ENCODE measurements at regions not wholly inside any gene's neighbourhood (a gene's known extent, or its start where the extent isn't known, plus 50 kb on each side); places are given as distances from the start of the nearest gene placed in this dataset.

DNA sequence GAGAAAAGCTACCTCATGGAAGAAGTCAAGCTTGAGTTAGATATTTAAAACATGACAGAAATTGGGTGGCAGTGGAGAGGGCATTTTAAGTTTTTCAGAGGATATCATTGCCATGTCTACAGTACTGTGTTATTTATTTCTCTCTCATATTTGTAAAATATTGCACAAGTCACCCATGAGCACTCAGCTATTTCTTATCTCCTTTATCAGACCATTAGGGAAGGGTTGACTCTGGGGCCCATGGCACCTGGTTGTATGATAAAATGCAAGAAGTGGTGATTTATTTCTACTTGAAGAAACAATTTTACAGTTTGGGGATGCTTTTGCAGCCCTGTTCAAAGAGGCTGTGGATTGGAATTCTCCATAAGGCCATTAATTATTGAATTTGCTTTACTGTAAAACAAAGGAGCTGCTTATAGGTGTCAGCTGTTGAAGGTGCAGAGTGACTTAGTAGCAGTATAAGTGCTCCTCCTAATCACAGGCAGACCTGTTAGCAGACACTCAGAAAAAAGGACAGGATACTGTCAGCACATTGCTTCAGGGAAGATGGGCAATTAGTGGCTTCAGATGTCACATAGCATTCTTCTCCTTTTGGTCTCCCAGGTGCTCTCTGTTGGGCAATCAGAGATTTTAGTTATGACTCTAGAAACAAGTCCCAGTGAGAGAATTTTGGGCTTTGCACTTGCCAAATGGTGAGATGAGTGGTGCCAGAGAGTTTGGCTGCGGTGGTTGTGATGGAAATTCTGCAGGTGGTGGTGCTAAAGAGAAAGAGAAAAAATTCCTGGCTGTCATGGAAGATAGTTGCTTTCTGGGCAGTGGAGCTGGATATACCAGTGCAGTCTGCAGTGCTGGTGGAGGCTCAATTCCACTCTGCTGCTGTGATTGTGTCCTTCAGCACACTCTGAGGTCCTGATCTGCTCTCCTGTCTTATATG lies 129.7 kb upstream of the ROPN1 start:
- Histone ChIP-seq H3K9ac (ENCODE audit: low read length) (no peak overlapping the region), H3K27me3 (ENCODE audit: control insufficient read depth, insufficient read depth, low read length) (no peaks in the 10 kb centered on the region), H3K4me3 (ENCODE audit: low read length) (no peak overlapping the region)

DNA sequence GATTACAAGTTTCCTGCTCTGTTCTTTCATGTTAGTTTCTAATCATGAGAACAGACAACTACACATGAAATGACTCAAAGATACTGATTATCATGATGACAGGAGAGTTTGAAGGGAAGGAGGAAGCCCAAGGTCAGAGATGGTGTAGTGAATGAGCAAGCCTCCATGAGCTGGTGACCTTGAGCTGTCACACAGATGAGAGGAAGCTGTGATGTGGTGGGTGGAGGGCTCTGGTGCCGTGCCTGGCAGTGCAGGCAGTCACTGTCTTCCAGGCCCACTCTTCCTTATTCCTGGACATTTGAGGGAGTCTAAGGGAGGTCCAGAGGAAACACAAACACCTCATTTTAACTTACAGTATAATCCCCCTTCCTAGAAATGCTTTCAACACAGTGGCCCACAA lies 133.4 kb upstream of the ROPN1 start:
- H3K4me1 ChIP-seq (ENCODE audit: control insufficient read depth, insufficient read depth, low read length): no peaks in the 10 kb centered on the region
- H3K9me3 ChIP-seq (ENCODE audit: control insufficient read depth, low read length): no peaks in the 10 kb centered on the region
- no peak overlapping the region for H3K9ac ChIP-seq (ENCODE audit: low read length)
- H3K27me3 ChIP-seq (ENCODE audit: control insufficient read depth, insufficient read depth, low read length): no peaks in the 10 kb centered on the region
- H3K36me3 ChIP-seq (ENCODE audit: control insufficient read depth, insufficient read depth, low read length): no peaks in the 10 kb centered on the region
- H3K4me3 ChIP-seq (ENCODE audit: low read length): no peak overlapping the region

More for the DNA sequence above, 129.7 kb upstream of the ROPN1 start:
- Histone ChIP-seq H3K36me3 (ENCODE audit: control insufficient read depth, insufficient read depth, low read length) (no peaks in the 10 kb centered on the region), H3K4me1 (ENCODE audit: control insufficient read depth, insufficient read depth, low read length) (no peaks in the 10 kb centered on the region), H3K9me3 (ENCODE audit: control insufficient read depth, low read length) (no peaks in the 10 kb centered on the region)

DNA sequence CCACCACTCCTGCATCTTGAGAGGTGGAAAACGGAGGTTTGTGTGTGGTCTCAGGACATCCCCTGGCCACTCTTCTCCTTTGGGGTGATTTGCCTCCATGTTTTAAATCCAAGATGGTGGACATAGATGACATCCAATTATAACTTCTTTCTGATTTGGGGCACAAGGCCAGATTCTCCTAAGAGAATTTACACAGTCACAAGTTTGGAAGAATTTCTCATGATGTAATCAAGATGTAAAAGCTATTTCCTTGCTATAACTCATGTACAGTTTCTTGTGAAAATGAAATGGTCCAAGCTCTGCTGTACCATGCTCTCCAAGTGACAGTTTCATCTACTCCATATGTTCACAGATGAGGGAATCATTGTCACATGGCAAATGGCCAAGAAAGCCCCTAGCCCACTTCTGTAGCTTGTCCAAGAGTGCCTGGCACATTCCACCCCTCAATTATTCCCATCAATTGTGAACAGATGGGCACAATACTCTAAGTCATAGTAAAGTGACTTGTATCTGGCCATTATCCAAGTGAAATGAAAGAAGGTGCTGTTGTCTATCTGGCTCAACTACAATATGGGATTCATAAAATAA lies 134.6 kb upstream of the ROPN1 start:
- no peaks in the 10 kb centered on the region for H3K27me3 ChIP-seq (ENCODE audit: control insufficient read depth, insufficient read depth, low read length)
- no peaks in the 10 kb centered on the region for H3K9me3 ChIP-seq (ENCODE audit: control insufficient read depth, low read length)
- no peaks in the 10 kb centered on the region for H3K4me1 ChIP-seq (ENCODE audit: control insufficient read depth, insufficient read depth, low read length)
- H3K9ac ChIP-seq (ENCODE audit: low read length): no peak overlapping the region
- no peaks in the 10 kb centered on the region for H3K36me3 ChIP-seq (ENCODE audit: control insufficient read depth, insufficient read depth, low read length)
- H3K4me3 ChIP-seq (ENCODE audit: low read length): no peak overlapping the region

DNA sequence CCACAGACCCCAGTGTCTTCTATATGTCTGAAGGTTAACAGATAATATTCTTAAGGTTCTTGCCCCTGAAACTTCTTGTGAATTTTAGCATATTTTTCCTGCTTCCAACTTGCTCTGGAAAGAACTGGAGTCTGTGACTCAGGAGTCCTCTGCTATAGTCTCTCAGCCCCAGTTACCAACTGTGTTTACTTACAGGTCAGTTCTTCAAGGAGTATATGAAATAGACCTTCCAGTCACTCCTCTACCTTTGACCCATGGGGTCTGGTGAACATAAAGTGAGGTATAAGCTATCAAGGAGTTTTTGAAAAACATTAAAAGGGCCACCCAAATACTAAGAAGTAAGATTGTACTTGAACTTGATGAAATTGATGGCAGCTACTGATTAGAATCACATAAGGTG lies 139.2 kb upstream of the ROPN1 start:
- no peaks in the 10 kb centered on the region for H3K36me3 ChIP-seq (ENCODE audit: control insufficient read depth, insufficient read depth, low read length)
- no peaks in the 10 kb centered on the region for H3K4me1 ChIP-seq (ENCODE audit: control insufficient read depth, insufficient read depth, low read length)
- H3K9ac ChIP-seq (ENCODE audit: low read length): no peak overlapping the region
- no peaks in the 10 kb centered on the region for H3K9me3 ChIP-seq (ENCODE audit: control insufficient read depth, low read length)
- no peaks in the 10 kb centered on the region for H3K27me3 ChIP-seq (ENCODE audit: control insufficient read depth, insufficient read depth, low read length)
- H3K4me3 ChIP-seq (ENCODE audit: low read length): no peak overlapping the region

DNA sequence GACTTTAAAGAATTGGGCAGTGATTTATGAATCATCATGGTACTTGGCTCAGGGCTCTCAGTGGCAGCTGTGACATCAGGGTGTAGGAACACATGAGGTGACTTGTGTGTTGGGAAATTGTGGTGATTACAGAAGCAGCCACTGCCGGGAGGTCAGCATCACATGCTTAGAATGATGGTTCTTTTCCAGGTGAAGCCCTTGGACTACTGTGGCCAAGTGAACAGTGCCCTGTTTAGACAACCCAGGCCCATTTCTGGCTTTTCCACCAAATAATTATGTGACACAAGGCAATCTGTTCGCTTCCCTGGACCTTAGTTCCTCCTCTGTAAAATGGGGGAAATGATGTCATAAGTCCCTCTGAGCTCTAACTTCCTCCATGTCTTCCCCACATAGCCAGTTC lies 139.7 kb upstream of the ROPN1 start:
- Histone ChIP-seq H3K4me3 (ENCODE audit: low read length) (no peak overlapping the region), H3K4me1 (ENCODE audit: control insufficient read depth, insufficient read depth, low read length) (no peaks in the 10 kb centered on the region)

DNA sequence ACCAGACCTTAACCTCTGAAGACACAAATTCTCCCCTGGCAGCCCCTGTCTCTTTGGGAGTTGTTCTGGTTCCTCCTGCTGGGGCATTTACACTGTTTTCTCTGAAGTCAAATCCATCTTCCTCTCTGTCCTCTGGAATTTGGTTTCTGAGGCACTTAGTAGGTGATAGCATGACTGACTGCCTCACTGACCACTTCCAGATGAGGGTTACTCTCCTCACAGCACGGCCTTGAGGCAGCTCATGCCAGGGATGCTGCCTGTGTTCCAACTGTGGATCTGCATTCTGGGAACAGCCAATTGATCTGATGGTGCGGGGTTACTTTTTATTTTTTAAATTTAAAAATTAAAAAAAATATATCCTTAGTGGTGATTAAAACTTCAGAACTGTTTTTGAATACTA lies 140.9 kb upstream of the ROPN1 start:
- Histone ChIP-seq H3K9ac (ENCODE audit: low read length) (no peak overlapping the region), H3K9me3 (ENCODE audit: control insufficient read depth, low read length) (no peaks in the 10 kb centered on the region), H3K4me3 (ENCODE audit: low read length) (no peak overlapping the region), H3K4me1 (ENCODE audit: control insufficient read depth, insufficient read depth, low read length) (no peaks in the 10 kb centered on the region), H3K27me3 (ENCODE audit: control insufficient read depth, insufficient read depth, low read length) (peaks cover 2% of the 10 kb centered on the region), H3K36me3 (ENCODE audit: control insufficient read depth, insufficient read depth, low read length) (no peaks in the 10 kb centered on the region)

More for the DNA sequence above, 139.7 kb upstream of the ROPN1 start:
- H3K9me3 ChIP-seq (ENCODE audit: control insufficient read depth, low read length): no peaks in the 10 kb centered on the region
- no peaks in the 10 kb centered on the region for H3K27me3 ChIP-seq (ENCODE audit: control insufficient read depth, insufficient read depth, low read length)
- H3K9ac ChIP-seq (ENCODE audit: low read length): no peak overlapping the region
- no peaks in the 10 kb centered on the region for H3K36me3 ChIP-seq (ENCODE audit: control insufficient read depth, insufficient read depth, low read length)

DNA sequence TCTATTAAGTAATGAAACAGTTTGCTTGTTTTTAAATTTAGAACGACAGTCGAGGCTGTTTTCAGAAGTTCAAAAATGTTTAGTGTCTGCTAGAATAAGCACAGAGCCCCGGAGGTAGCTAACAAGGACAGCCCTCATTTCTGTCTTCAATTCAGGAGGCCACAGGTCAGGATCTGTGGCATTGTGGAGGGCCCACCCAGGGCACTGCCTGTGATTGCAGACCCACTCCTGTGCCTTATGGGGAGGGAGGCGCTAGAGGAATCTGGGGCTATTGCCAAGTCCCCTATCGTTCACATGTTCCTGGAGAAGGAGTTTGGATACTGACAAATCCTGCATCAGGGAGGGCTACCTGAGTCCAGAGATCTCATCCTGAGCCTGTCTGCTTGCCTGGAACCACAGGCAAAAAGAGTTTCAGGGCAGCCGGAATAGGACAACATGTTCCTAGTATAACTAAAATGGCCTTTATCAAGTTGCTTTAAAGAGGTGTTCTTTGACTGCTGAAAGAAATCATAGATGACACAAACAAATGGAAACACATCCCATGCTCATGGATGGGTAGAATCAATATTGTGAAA lies 141.5 kb upstream of the ROPN1 start:
- H3K27me3 ChIP-seq (ENCODE audit: control insufficient read depth, insufficient read depth, low read length): peaks cover 3% of the 10 kb centered on the region
- H3K36me3 ChIP-seq (ENCODE audit: control insufficient read depth, insufficient read depth, low read length): no peaks in the 10 kb centered on the region
- H3K9me3 ChIP-seq (ENCODE audit: control insufficient read depth, low read length): no peaks in the 10 kb centered on the region
- H3K4me3 ChIP-seq (ENCODE audit: low read length): no peak overlapping the region
- no peaks in the 10 kb centered on the region for H3K4me1 ChIP-seq (ENCODE audit: control insufficient read depth, insufficient read depth, low read length)
- no peak overlapping the region for H3K9ac ChIP-seq (ENCODE audit: low read length)

DNA sequence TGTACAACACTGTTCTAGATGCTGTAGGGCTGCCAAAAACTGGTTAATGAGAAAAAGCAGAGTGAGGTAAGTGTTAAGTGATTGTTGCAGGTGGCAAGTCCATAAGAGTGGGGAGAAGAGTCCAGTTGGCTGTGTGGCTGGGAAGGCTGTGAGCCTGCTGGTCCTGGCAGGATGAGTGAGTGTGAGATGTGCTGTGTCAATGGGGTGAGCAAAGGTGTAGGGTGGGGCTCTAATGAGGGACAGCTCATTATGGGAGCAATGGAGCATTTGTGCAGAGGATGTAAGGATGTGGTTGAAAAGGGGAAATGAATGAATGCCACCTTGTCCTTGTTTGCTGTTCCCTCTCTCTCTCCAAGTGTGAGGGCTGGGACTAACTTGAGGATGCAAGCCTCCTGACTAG lies 145.3 kb upstream of the ROPN1 start:
- Histone ChIP-seq H3K36me3 (ENCODE audit: control insufficient read depth, insufficient read depth, low read length) (no peaks in the 10 kb centered on the region), H3K9ac (ENCODE audit: low read length) (no peak overlapping the region), H3K27me3 (ENCODE audit: control insufficient read depth, insufficient read depth, low read length) (peaks cover 3% of the 10 kb centered on the region), H3K4me1 (ENCODE audit: control insufficient read depth, insufficient read depth, low read length) (no peaks in the 10 kb centered on the region), H3K9me3 (ENCODE audit: control insufficient read depth, low read length) (no peaks in the 10 kb centered on the region), H3K4me3 (ENCODE audit: low read length) (no peak overlapping the region)

DNA sequence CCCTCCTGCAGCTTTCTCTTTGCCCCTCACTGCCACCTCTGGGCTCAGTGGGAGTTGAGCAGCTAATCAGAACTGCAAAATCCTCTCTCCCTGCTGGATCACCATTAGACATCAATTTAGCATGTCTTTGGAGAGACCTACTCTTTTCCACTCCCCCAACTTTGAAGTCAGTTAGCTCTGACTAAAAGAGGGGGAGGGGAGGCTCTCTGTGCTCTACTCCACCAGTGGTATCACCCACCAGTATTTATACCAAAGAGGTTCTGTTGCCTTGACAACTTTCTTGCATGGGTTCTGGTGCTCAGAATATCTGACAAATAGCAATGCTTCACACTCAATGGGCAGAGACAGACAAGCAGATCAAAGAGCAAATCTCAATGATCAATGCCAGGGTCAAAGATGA lies 146.2 kb upstream of the ROPN1 start:
- Histone ChIP-seq H3K9me3 (ENCODE audit: control insufficient read depth, low read length) (no peaks in the 10 kb centered on the region), H3K27me3 (ENCODE audit: control insufficient read depth, insufficient read depth, low read length) (peaks cover 3% of the 10 kb centered on the region), H3K36me3 (ENCODE audit: control insufficient read depth, insufficient read depth, low read length) (no peaks in the 10 kb centered on the region), H3K4me1 (ENCODE audit: control insufficient read depth, insufficient read depth, low read length) (no peaks in the 10 kb centered on the region), H3K9ac (ENCODE audit: low read length) (no peak overlapping the region), H3K4me3 (ENCODE audit: low read length) (no peak overlapping the region)

DNA sequence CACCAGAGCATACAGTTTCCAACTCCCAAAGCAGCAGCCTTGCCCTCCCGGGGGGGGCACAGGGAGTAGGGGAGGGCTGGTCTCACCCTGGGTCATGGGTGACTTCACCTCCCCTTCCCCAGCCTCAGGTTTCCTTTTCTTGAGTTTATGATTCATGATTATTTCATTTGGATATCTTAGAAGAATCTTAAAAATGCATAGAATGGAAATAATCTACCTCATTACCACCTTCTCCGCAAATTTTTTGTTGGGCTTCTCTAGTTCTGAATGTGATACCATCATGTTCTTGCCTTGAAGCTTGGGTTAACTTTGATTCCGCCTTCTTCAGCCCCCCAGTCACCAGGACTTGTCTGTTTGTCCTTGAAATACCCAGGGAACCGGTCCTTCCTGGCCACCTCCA lies 148.8 kb upstream of the ROPN1 start:
- H3K36me3 ChIP-seq (ENCODE audit: control insufficient read depth, insufficient read depth, low read length): no peaks in the 10 kb centered on the region
- H3K9ac ChIP-seq (ENCODE audit: low read length): no peak overlapping the region
- peaks cover 3% of the 10 kb centered on the region for H3K27me3 ChIP-seq (ENCODE audit: control insufficient read depth, insufficient read depth, low read length)
- H3K4me3 ChIP-seq (ENCODE audit: low read length): no peak overlapping the region
- no peaks in the 10 kb centered on the region for H3K9me3 ChIP-seq (ENCODE audit: control insufficient read depth, low read length)
- H3K4me1 ChIP-seq (ENCODE audit: control insufficient read depth, insufficient read depth, low read length): no peaks in the 10 kb centered on the region

DNA sequence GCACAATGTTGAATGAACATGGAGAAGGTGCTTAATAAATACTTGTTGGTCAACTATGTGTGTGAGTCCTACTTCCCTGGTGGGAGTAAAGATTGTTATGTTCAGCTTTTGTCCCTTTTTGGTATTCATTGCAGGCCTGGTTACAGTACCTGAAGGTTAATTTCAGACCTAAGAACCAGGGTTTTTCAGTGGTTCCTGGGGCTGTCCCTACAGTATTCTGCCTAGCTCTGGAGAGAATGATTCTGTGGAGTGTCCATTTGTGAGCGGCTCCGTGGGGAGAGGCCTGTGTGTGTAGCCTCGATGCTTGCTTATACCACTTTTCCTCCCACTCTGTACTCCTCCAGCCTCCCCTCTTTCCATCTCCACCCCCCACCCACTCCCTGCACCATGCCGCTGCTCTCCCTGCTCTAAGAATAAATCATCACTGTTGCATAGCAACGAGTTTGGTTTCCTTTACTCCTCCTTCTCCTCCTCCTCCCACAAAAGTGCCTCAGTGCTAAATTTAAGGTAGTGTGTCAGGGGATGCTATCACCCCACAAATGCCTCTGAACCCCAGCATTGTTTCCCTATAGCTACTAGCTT lies 150.6 kb upstream of the ROPN1 start:
- Histone ChIP-seq H3K9ac (ENCODE audit: low read length) (no peak overlapping the region), H3K27me3 (ENCODE audit: control insufficient read depth, insufficient read depth, low read length) (peaks cover 3% of the 10 kb centered on the region), H3K4me3 (ENCODE audit: low read length) (no peak overlapping the region), H3K9me3 (ENCODE audit: control insufficient read depth, low read length) (no peaks in the 10 kb centered on the region), H3K36me3 (ENCODE audit: control insufficient read depth, insufficient read depth, low read length) (no peaks in the 10 kb centered on the region), H3K4me1 (ENCODE audit: control insufficient read depth, insufficient read depth, low read length) (no peaks in the 10 kb centered on the region)

DNA sequence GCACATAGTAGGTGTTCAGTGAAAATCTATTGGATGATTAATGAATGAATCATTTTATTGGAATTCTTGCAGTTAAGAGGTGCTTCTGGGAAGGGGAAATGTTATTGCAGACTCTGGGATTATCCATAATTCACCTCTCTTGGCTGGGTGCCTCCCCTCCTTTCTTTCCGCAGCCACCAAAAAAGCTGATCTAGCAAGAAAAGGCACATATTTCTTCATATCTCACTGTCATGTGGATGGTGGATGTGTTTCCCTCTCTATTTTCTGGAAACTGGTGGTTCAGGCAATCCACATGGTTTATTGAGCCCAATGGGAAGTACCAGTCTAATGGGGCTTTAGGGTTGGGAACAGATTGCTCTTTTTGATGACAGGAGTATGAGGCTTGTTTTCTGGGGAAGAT lies 151.1 kb upstream of the ROPN1 start:
- Histone ChIP-seq H3K9ac (ENCODE audit: low read length) (no peak overlapping the region), H3K9me3 (ENCODE audit: control insufficient read depth, low read length) (no peaks in the 10 kb centered on the region), H3K36me3 (ENCODE audit: control insufficient read depth, insufficient read depth, low read length) (no peaks in the 10 kb centered on the region), H3K27me3 (ENCODE audit: control insufficient read depth, insufficient read depth, low read length) (no peaks in the 10 kb centered on the region), H3K4me3 (ENCODE audit: low read length) (no peak overlapping the region), H3K4me1 (ENCODE audit: control insufficient read depth, insufficient read depth, low read length) (no peaks in the 10 kb centered on the region)

All from mucosa of stomach (tissue), 1 donor.